Nephron progenitor cell (in vitro differentiated cells): ENCODE measurements at regions not wholly inside any gene's neighbourhood (a gene's known extent, or its start where the extent isn't known, plus 50 kb on each side); places are given as distances from the start of the nearest gene placed in this dataset.

ENCODE experiments used
- DNase-seq: peaks from one replicate; pipeline ENCODE4 v3.0.0; 2021
- H3K27ac Mint-ChIP-seq: 2 replicates; pipeline ENCODE4 v1.8.0; 2021; ENCODE audit warnings: mild to moderate bottlenecking, moderate library complexity, mixed read lengths
- H3K27me3 Mint-ChIP-seq: 2 replicates; pipeline ENCODE4 v1.8.0; 2021; ENCODE audit warnings: mild to moderate bottlenecking, low read depth, mixed read lengths; ENCODE audit not compliant: poor library complexity
- H3K36me3 Mint-ChIP-seq: 2 replicates; pipeline ENCODE4 v1.8.0; 2021; ENCODE audit warnings: low read depth, mixed read lengths
- H3K4me1 Mint-ChIP-seq: 2 replicates; pipeline ENCODE4 v1.8.0; 2021; ENCODE audit warnings: mixed read lengths
- H3K4me3 Mint-ChIP-seq: 2 replicates; pipeline ENCODE4 v1.8.0; 2021; ENCODE audit warnings: mild to moderate bottlenecking, moderate library complexity, mixed read lengths
- H3K9me3 Mint-ChIP-seq: 2 replicates; pipeline ENCODE4 v1.8.0; 2021; ENCODE audit warnings: mild to moderate bottlenecking, moderate library complexity, mixed read lengths
- CTCF ChIP-seq: fragments of 200-600 bp; sonication (generic); IDR thresholded peaks from 2 replicates; pipeline ENCODE4 v1.5.0; 2021; ENCODE audit warnings: antibody characterized with exemption

GRCh38 chr10:117782276-117782675, 239.7 kb downstream of the EMX2 start:
- H3K4me3 Mint-ChIP-seq = no peak overlapping the region
- no peak for DNase-seq
- H3K27me3 Mint-ChIP-seq = peaks cover 35% of the 10 kb centered on the region
- H3K27ac Mint-ChIP-seq = no peak overlapping the region
- TF ChIP-seq CTCF = no peak
- H3K36me3 Mint-ChIP-seq = no peaks in the 10 kb centered on the region
- H3K9me3 Mint-ChIP-seq = no peaks in the 10 kb centered on the region
- peaks cover 14% of the 10 kb centered on the region for H3K4me1 Mint-ChIP-seq

- Mint-ChIP-seq H3K27ac (no peak overlapping the region), H3K9me3 (no peaks in the 10 kb centered on the region), H3K36me3 (no peaks in the 10 kb centered on the region), H3K4me1 (peaks cover 14% of the 10 kb centered on the region), H3K27me3 (peaks cover 31% of the 10 kb centered on the region), H3K4me3 (no peak overlapping the region)
- DNase-seq = no peak
- TF ChIP-seq CTCF = no peak
Observed at GRCh38 chr10:117783698-117784395, 241.3 kb downstream of the EMX2 start.

GRCh38 chr10:117784776-117785175, 242.2 kb downstream of the EMX2 start:
- Mint-ChIP-seq H3K27ac (no peak overlapping the region), H3K4me1 (peaks cover 14% of the 10 kb centered on the region), H3K36me3 (no peaks in the 10 kb centered on the region), H3K9me3 (no peaks in the 10 kb centered on the region), H3K4me3 (no peak overlapping the region), H3K27me3 (peaks cover 31% of the 10 kb centered on the region)
- DNase-seq = no peak
- no peak for TF ChIP-seq CTCF

GRCh38 chr10:117788911-117789310, 246.4 kb downstream of the EMX2 start:
- peaks cover 22% of the 10 kb centered on the region for H3K4me1 Mint-ChIP-seq
- H3K36me3 Mint-ChIP-seq = no peaks in the 10 kb centered on the region
- H3K4me3 Mint-ChIP-seq = no peak overlapping the region
- no peak overlapping the region for H3K27ac Mint-ChIP-seq
- peaks cover 18% of the 10 kb centered on the region for H3K27me3 Mint-ChIP-seq
- DNase-seq = no peak
- no peak for TF ChIP-seq CTCF
- H3K9me3 Mint-ChIP-seq = no peaks in the 10 kb centered on the region

GRCh38 chr10:117790179-117790578, 247.6 kb downstream of the EMX2 start:
- Mint-ChIP-seq H3K36me3 (no peaks in the 10 kb centered on the region), H3K27me3 (peaks cover 14% of the 10 kb centered on the region), H3K27ac (no peak overlapping the region), H3K4me1 (peaks cover 27% of the 10 kb centered on the region), H3K4me3 (no peak overlapping the region), H3K9me3 (no peaks in the 10 kb centered on the region)
- DNase-seq = no peak
- no peak for TF ChIP-seq CTCF

GRCh38 chr10:117790621-117791020, 248.1 kb downstream of the EMX2 start:
- DNase-seq = no peak
- peaks cover 14% of the 10 kb centered on the region for H3K27me3 Mint-ChIP-seq
- no peak overlapping the region for H3K27ac Mint-ChIP-seq
- no peaks in the 10 kb centered on the region for H3K9me3 Mint-ChIP-seq
- no peak overlapping the region for H3K4me3 Mint-ChIP-seq
- H3K36me3 Mint-ChIP-seq = no peaks in the 10 kb centered on the region
- peaks cover 32% of the 10 kb centered on the region for H3K4me1 Mint-ChIP-seq
- TF ChIP-seq CTCF = no peak
